IPS DF 19.7 (cell line): ENCODE measurements at regions not wholly inside any gene's neighbourhood (a gene's known extent, or its start where the extent isn't known, plus 50 kb on each side); places are given as distances from the start of the nearest gene placed in this dataset.

Source experiments
- DNase-seq: peaks from one replicate; pipeline ENCODE4 v3.0.0-alpha.2; 2013; ENCODE audit warnings: low read depth, low spot score

DNA sequence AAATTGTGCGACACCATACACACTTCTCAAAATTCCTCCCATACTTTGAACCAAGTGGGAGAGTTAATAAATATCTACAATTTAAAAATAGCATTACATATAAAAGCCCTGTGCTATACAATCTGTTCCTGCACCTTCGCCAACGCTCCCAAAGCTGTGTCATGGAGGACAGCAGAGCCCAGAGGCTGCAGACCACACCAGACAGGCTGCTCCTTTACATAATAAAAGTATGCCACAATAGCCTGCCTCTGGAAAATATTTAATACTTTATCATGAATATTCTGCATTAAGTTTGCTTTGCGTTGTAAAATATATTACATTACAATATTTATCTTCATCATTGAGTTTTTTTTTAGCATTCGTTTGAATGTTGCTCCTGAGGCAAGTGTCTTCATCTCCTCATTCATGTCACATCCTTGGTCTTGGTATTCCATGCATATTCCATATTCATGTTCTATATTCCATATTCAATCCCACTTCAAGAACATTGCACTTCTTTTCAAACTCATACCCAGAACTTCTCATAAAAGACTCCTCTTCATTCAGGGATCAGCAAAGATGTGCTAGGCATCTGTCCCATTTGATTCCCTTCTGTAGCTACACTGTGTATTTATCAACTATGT, 663.9 kb downstream of the POM121L12 start:
- no peak for DNase-seq

DNA sequence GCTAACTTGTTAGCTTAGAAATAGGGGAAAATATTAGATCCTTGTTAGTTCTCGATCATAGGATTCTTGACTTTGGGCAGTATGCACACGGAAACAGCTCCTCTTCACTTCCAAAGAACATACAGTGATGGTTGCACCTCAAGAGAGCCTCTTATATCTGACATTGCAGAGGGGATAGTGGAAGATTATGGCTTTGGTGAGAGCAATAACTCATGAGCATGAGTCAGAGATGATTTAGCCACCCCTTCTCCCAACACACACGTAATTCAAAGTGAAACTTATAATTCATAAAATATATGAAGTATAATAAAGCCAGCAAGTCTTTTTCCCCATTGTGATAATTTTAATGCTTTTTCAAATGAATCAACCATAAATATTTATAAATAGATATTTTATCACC, 683.7 kb downstream of the POM121L12 start:
- DNase-seq, result no peak

DNA sequence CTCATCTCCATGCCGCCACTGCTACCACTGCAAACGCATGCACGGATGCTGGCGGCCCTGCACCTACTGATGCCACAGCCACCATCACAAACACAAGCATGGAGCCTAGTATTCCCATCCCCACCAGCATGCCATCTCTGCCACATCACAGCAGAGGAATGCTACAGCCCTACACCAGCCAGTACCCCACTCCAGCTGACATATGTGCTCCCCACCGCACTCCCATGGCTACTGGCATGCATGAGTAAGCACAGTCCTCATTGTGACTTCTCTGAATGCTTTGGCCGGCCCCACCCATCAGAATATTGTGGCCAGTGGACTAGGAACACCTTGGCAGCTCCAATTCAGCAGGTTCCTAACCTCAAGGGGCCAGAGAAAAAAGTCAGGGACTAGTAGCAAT, 705.5 kb downstream of the POM121L12 start:
- no peak for DNase-seq

DNA sequence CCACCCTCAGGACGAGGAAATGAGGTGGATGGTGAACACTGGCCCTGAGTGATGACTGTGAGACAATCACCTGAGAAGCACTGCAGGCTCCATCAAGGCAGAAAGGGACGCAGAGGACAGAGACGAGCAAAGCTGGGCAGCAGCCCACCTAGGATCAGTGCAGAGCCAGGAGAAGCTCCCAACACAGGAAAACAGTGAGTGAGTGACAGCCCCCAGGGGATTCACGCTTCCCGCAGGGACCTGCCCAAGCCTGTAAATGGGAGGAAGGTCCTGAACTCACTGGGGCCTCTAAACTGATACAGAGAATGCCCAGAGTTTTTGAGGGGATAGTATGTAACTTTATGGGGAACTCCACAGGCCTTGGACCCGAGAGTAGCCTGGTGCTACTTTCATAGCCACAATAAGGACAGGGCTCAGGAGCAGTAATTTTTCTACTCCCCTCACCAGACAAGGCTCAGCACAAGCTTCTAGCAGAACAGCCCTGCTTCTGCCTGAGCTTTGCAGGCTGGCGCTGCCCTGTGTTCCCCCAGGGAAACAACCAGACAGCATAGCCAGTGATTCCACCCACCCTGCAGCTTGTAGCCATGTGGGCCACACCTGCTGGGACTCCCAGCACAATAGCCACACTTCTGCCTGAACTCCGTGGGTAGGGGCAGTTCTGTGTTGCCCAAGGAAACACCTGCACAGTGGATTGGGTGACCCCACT, 708.4 kb downstream of the POM121L12 start:
- no peak for DNase-seq

DNA sequence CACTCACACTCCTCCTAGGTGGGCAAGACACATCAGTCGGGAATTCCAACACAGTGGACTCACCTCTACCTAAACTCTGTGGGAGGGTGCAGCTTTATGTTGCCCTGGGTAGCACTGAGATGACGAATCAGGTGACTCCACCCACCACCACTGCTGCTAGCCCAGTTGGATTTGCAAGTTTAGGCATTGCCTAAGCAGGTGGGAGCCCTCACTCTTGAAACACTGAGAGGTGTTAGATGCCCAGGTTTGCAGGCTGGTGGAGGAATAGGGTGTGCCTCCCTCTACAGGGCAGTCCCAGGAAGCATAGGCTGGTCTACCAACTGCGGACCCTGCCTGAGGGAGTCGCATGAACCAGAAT, 708.9 kb downstream of the POM121L12 start:
- DNase-seq, result no peak

DNA sequence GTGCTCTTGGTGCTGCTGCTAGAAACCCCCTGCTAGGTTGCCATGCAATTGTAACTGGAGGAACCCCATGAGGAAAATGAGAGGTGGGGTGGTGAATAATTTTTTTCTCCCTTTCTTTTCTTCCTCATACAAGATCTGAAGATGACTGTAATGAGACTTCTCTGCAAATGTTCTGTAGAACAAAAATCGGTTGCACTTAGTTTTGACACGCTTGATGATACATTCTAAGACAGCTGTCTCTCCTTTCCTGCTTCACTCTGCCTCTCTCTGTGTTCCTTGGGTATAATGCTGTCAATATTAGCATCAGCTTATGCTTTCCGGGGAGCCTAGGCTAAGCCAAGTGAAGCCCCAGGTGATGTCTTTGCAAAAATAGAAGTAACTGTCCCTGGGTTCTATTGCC, 721.5 kb downstream of the POM121L12 start:
- DNase-seq, result no peak

DNA sequence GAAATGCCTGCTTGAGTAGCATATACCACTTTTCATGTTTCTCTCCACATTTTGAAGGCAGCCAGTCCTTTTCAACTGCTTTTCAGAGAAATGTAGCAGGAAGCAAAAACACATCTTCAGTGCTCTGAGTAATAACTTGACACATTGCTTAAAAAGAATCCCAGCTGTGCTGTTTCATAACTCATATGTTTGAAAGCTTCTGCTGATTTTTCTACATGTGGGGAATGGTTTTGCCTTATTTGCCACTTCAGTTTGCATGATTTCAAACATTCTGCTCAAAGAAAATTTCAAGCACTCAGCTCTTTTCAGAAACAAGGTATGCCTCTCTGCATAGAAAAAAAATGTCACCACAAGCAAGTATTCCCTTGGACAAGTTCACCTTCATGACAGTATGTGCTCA, 732.8 kb downstream of the POM121L12 start:
- DNase-seq, result no peak

DNA sequence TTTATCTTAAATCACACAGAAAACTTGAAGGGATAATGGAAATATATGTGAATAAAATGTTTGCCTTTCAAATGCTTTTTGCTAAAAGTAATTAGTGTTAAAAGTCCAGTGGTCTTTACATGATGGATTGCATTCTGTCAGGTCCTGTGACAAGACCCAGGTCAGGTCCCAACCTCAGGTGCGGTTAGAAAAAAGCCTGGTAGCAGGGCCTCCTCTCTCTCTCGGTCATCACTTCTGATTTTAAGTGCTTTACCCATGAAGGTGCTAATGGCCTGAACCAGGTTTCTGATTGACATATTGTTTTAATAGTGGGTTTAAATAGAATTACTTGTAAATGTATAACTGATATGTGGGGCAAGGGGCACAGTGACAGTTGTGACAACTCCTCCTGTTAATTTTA, 736.3 kb downstream of the POM121L12 start:
- no peak for DNase-seq

DNA sequence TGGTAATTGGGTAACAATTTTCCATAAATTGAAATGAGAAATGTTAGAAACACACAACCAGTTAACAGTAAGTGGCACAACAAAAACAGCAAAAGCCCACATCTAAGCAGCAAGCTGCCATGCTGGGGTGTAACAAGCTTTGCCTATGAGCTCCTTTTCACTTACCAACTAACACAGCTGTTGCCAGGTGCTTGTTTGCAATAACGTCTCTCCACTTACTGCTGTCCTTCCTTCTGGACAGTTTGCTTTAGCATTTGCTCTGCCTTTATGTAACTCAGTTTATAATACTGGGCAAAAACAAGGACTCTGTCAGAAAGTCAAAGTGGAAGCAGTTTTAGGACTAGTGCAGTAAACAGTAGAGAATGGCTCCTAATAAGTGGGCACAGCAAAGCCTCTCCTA, 740.9 kb downstream of the POM121L12 start:
- no peak for DNase-seq

DNA sequence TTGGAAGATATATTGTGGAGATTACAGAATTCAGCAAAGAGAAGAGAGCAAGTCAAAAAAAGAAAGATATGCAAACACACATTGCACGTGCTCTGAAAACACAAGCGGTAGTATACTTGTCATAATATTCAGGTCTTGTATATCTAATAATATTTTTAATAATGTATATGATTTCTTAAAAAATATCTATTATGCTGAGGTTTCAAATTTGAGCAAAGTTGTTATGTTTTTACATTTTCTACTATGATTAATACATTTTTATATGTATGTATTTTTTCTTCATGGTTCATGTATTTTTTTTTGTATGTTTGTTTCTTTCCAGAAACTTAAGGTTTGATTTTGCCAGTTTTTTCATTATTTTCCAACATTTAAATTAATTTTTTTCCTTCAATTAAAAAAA, 752.4 kb upstream of the VSTM2A start:
- DNase-seq, result no peak

DNA sequence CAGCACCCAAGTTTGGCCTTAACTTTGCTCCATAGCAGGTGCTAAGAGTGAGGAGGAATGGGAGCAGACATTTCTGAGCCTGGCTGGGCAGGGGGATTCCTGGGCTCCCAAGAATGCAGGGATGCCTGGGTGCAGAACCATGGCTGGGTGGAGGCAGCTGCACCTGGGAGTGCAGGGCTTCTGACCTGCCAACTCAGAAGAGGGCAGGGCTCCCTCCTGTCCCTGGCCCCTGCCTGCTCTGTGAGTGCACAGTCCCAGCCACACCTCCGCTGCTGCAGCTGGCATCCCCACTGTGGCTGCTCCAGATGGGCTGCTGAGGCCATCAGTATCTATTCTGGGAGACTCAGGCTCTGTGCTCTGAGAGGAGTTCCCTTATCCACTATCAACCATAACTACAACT, 747.4 kb upstream of the VSTM2A start:
- no peak for DNase-seq

DNA sequence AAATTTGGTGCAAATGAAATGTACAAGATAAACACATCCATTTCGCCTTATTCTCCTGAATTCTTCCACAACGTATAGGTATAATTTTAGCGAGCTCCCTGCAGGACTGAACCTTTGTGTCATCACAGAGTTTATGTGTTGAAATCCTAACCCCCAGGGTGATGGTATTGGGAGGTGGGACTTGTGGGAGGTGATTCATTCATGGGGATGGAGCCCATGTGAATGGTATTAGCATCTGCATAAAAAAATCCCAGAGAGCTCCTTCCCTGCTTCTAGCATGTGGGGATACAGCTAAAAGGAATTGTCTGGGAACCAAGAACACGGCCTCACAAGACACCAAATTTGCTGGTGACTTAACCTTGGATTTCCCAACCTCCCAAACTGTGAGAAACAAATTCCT, 741.4 kb upstream of the VSTM2A start:
- DNase-seq, result no peak

DNA sequence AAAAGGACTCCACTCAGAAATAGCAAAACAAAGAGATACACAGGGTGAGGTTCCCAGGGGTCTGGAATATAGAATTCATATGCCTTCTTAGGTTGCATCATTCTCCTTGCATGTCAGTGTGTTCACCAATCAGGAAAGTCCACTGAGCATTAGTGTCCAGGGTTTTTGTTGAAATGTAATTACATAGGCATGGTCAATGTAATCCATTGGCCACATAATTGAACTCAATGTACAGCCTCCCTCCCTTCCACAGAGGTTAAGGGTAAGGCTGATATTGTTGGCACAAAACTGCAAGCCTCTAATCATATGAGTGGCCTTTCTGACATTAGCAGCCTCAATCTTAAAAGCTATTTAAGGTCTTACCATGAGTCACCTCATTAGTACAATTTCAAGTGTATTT, 736.1 kb upstream of the VSTM2A start:
- no peak for DNase-seq

DNA sequence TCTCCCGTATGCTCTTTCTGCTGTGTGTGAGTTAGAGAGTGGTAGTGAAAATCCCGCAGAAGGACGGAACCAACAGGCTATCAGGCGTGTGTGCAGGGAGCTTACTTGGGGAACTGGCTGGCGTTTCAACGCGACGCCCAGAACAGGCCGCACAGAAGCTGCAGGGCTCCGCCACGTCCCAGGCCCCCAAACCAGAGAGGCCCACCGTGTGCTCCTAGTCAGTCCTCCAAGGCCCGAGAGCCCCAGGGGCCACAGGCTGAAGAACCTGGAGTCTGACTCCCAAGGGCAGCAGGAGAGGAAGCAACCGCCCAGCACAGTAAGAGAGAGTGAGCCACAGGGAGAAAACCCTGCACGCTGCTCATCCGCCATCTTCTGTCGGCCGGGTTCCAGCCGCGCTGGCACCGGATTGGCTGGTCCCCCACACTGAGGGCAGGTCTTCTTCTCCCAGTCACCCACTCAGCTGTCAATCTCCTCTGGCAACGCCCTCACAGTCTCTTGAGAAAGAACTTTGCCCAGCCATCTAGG, 730.6 kb upstream of the VSTM2A start:
- no peak for DNase-seq

DNA sequence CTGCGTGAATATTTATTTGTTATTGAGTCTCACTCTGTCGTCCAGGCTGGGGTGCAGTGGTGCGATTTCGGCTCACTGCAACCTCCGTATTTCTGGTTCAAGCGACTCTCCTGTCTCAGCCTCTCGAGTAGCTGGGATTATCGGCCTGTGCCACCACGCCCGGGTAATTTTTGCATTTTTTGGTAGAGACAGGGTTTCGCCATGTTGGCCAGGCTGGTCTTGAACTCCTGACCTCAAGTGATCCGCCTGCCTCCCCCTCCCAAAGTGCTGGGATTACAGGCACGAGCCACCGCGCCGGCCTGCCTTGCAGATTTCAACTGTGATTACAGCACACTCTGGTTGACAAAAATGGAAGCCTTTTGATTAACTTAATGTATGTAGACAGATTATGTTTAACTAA, 730.0 kb upstream of the VSTM2A start:
- no peak for DNase-seq

DNA sequence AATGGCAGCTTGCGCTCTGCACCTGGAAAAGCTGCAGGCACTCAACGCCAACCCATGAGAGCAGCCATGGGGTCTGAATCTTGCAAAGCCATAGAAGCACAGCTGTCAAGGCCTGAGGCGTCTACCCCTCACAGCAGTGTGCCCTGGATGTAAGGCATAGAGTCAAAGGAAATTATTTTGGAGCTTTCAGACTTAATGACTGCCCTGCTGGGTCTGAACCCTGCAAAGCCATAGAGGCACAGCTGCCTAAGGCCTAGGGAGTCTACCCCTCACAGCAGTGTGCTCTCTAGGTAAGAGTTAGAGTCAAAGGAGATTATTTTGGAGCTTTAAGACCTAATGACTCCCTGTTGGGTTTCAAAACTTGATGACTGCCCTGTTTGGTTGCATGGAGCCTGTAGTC, 706.9 kb upstream of the VSTM2A start:
- DNase-seq, result no peak

DNA sequence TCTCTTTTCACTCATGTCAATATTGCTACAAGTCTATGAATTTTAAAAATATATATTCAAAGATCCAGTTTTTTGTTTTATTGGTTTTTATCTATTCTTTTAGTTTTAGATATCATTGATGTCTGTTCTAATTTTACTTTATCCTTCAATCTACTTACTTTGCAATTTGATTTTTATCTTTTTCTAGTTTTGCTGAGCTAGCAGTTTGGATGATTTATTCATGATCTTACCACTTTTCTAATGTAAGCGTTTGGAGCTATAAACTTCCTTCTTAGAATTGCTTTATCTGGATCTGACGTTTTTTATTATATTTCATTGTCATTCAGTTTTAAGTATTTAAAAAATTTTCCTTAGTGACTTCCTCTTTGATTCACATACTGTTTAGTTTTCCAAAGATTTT, 664.5 kb upstream of the VSTM2A start:
- no peak for DNase-seq

DNA sequence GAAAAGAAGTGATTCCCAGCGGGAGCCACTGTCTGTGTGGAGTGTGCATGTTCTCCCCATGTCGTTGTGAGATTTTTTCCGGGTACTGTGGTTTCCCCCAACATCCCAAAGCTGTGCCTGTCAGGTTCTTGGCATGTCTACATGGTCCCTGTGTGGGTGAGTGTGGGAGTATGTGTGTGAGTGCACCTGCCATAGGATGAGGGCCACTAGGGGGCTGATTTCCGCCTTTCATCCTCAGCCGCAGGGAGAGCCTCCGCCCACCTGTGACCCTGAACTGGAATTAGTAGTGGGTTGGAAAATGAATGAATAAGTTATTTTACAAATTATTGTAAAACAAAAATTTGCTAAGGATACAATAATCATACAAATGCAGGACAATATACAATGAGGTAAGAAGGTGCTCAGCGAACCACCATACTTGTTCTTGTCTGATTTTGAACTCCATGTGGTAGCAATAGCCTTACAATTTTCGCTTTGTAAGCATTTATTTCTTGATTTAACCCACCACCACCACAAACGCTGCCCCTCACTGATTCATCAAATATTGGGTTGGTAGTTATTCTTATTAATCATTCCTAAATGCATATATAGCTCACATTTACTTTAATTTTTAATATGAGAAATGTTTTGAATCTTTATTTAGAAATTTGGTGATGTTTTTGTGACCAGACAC, 641.2 kb upstream of the VSTM2A start:
- DNase-seq, result no peak

DNA sequence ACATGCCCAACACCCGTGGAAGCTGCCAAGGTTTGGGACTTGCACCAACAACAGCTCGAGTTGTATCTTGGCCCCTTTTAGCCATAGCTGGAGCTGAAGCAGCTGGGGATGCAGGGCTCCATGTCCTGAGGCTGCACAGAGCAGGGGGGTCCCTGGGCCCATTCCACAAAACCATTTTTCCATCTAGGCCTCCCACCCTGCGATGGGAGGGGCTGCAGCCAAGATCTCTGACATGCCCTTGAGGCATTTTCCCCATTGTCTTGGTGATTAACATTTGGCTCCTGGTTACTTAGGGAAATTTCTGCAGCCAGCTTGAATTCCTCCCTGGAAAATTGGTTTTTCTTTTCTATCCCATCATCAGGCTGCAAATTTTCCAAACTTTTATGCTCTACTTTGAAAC, 637.8 kb upstream of the VSTM2A start:
- peak; percentile 9 for DNase-seq

DNA sequence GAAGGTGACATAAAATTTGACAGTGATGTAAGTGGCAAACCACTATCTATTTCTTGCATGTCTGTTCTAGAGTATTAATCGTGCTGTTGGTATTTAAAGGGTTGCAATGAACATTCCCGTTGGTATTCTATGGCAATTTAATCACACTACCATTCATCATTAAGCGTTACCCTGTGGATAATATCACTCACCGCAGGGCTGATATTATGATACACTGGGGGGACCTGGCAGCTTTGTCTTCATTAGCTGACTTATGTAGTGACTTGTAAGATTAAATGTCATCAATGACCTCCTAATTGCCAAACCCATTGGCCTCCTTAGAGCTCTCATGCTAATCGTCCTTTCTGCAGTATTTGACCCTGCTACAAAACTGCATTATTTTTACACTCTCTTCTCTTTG, 624.5 kb upstream of the VSTM2A start:
- no peak for DNase-seq

DNA sequence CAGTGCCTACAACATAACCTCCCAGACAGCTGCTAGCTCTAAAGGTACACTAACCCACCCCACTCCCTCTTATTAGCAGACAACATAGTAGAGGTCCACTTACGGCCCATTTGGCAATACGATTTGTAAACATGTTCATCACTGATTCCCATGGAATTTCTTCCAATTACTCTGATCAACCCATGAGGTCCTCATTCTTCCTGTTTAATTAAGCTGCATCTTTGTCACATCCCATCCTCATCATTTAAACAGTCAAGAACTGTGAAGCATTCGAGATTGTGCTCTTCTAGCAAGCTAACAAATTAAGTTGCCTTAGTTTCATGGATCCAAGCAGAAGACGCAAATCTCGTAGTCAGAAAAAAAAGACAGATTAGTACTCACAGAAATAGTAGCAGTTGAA, 622.2 kb upstream of the VSTM2A start:
- DNase-seq, result no peak

DNA sequence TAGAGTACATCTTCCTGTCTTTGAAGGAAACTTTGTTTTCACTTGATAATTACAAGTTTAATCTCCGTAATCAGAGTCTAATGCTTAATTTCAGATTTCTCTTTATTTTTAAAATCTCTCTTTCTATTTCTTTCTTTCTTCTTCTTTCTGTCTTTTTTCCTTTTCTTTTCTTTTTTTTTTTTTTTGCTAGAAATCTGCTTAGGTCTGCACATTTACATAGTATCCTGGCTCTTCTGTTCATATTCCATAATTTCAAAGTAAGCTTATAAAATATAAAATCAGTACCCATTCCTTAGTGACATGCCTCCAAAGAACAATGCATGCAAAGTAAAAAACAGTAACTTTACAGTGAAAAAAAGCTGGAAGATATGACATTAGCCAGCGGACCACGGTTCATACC, 601.7 kb upstream of the VSTM2A start:
- DNase-seq, result no peak

DNA sequence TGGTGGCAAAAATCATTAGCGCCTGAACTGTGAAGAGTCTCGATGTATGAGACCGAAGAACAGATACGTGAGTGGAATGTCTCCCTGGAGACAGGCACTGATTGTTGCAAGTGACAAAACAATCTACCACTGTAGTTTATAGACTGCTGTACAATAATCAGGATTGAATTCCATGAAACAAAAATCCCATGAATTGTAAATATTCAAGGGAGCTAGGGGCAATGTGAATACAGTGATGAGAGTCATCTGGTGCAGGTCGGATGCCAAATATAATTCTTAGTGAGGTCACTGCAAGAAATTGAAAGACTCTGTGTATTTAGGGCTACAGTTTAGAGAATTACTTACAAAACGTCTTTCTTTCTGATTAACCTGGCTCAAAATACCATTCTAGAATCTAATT, 594.4 kb upstream of the VSTM2A start:
- DNase-seq, result no peak
